OCI-LY1 (cell line): ENCODE measurements at regions not wholly inside any gene's neighbourhood (a gene's known extent, or its start where the extent isn't known, plus 50 kb on each side); places are given as distances from the start of the nearest gene placed in this dataset.
"Not testable (repeated sequence)": the region's sequence is repeated elsewhere in the genome, so short reads cannot be mapped to it uniquely, and the experiment has no call there.

ENCODE experiments used
- CTCF ChIP-seq: fragments of 200-600 bp; sonication (generic), shearing (Covaris generic); IDR thresholded peaks from 2 replicates; pipeline ENCODE4 v1.5.1; 2017; ENCODE audit warnings: mild to moderate bottlenecking, antibody characterized with exemption, low read length, moderate library complexity, mixed read lengths
- EZH2 ChIP-seq: fragments of 200-600 bp; sonication (generic), shearing (Covaris generic); IDR thresholded peaks from 2 replicates; pipeline ENCODE4 v1.8.0; 2017; ENCODE audit warnings: borderline replicate concordance, mixed run types, mild to moderate bottlenecking, antibody characterized with exemption, low read length, moderate library complexity, mixed read lengths

GRCh38 chr3:195668131-195668766 is 52.5 kb upstream of the MUC20 start:
- not testable (repeated sequence) for TF ChIP-seq CTCF, EZH2
